H1 (cell line): ENCODE measurements at regions not wholly inside any gene's neighbourhood (a gene's known extent, or its start where the extent isn't known, plus 50 kb on each side); places are given as distances from the start of the nearest gene placed in this dataset.

Experiments
- FOSL1 ChIP-seq: IDR thresholded peaks from 2 replicates; pipeline ENCODE4 v1.6.1; 2011; ENCODE audit warnings: mild to moderate bottlenecking, low read depth, low read length, moderate library complexity; ENCODE audit not compliant: insufficient read depth
- GABPA ChIP-seq: IDR thresholded peaks from 2 replicates; pipeline ENCODE4 v1.6.1; 2011; ENCODE audit warnings: mild to moderate bottlenecking, low read length, moderate library complexity, borderline replicate concordance; ENCODE audit not compliant: insufficient read depth
- POLR2AphosphoS5 ChIP-seq: IDR thresholded peaks from 2 replicates; pipeline ENCODE4 v1.6.1; 2011; ENCODE audit warnings: low read depth, low read length
- SIX5 ChIP-seq: IDR thresholded peaks from 2 replicates; pipeline ENCODE4 v1.6.1; 2011; ENCODE audit warnings: mild to moderate bottlenecking, low read depth, low read length

- TF ChIP-seq GABPA (no peak), FOSL1 (no peak), SIX5 (no peak), POLR2AphosphoS5 (no peak)
Measured at GRCh38 chr12:46908936-46909635, 83.3 kb upstream of the SLC38A4 start (continued).
